ENCODE measurements at regions not wholly inside any gene's neighbourhood (a gene's known extent, or its start where the extent isn't known, plus 50 kb on each side); places are given as distances from the start of the nearest gene placed in this dataset.
"Not testable (repeated sequence)": the region's sequence is repeated elsewhere in the genome, so short reads cannot be mapped to it uniquely, and the experiment has no call there.

DNA sequence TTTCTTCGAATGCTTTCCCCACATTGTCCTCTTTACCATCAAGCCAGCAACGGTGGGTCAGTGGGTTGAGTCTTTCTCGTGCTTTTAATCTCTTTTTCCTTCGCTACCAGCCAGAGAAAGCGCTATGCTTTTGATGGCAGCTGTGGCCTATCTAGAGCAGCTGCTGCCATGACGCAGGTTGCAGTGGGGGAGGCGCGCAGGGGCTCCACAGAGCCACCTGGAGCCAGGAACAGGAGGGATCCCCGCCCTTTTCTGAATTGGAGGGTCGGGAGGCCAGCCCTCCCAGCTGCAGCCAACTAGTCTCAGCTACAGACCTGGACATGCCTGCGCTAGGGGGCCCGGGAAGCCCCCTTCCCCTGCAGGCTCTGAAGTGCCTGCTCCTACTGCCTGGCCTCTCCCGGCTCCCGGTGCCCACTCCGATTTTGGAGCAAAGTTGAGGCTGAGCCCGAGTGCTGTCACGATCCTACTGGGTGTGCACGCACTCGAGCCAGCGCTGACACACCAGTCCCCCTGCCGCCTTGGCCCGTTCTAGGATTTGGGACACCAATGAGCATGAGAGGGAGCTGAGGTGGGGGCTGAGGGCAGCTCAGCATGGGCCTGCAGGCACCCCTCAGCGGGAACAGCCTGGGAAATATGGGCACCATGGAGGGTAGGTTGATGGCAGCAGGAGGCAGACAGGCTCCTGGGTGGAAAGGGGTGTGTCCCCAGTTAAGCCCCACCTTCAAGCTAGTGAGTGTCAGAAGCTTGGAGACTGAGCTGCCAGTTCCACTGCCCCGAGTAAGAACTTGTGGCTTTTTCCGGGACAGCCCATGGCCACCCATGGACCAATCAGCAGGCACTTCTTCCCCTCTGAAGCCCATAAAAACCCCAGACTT, 784.2 kb downstream of the SLC6A15 start:
- TF ChIP-seq, protein P1, sequence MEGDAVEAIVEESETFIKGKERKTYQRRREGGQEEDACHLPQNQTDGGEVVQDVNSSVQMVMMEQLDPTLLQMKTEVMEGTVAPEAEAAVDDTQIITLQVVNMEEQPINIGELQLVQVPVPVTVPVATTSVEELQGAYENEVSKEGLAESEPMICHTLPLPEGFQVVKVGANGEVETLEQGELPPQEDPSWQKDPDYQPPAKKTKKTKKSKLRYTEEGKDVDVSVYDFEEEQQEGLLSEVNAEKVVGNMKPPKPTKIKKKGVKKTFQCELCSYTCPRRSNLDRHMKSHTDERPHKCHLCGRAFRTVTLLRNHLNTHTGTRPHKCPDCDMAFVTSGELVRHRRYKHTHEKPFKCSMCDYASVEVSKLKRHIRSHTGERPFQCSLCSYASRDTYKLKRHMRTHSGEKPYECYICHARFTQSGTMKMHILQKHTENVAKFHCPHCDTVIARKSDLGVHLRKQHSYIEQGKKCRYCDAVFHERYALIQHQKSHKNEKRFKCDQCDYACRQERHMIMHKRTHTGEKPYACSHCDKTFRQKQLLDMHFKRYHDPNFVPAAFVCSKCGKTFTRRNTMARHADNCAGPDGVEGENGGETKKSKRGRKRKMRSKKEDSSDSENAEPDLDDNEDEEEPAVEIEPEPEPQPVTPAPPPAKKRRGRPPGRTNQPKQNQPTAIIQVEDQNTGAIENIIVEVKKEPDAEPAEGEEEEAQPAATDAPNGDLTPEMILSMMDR (IDR thresholded peaks at IDR 0.05; ENCODE audit: low read depth, low read length, missing control alignments): no peak
- no peak for DNase-seq (ENCODE audit: low read depth)
- in situ Hi-C loops (cut with HindIII; ENCODE audit: low sequenced_read_pairs): no loop called here
- H3K4me3 ChIP-seq (ENCODE audit: low read depth, low read length): no peak overlapping the region

DNA sequence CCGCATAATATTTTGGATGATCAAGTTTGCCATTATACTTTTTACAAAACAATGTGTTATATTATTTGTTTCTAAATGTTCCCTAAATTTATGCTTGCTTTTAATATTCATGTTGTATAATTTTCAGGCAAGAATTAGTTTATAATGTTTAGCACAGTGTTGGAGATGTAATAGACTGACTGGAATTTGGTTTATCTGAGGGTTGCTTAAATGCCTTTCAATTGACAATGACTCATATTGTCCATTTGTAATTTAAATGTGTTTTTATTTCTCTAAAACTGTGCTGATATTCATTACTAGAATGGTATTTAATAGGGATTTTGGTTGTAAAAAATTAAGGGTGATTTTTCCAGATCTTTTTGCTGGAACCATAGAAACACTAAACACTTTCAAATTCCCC, 788.4 kb downstream of the SLC6A15 start:
- in situ Hi-C loops (cut with HindIII; ENCODE audit: low sequenced_read_pairs): no loop called here
- TF ChIP-seq, protein P1 (IDR thresholded peaks at IDR 0.05; ENCODE audit: low read depth, low read length, missing control alignments): no peak
- H3K4me3 ChIP-seq (ENCODE audit: low read depth, low read length): no peak overlapping the region
- no peak for DNase-seq (ENCODE audit: low read depth)

DNA sequence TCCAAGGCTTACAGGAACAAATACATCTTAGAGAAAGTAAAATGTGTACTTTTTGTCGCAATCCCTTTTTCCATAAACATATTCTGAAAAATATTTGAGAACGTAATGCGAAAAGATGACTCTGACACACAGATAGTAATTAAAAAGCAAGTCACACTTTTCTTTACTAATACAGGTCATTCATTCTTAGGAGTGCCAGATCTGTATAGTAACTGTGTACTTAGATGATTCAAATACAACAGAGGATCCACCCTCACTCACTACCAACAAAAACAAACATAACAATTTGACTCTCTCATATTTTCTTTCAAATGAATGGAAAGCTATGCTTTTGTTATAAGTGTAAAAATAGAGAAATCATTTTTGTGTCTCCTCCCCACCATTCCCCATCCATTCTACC, 795.4 kb downstream of the SLC6A15 start:
- in situ Hi-C loops (cut with HindIII; ENCODE audit: low sequenced_read_pairs): no loop called here
- DNase-seq (ENCODE audit: low read depth): no peak
- TF ChIP-seq, protein P1 (IDR thresholded peaks at IDR 0.05; ENCODE audit: low read depth, low read length, missing control alignments): no peak
- no peak overlapping the region for H3K4me3 ChIP-seq (ENCODE audit: low read depth, low read length)

DNA sequence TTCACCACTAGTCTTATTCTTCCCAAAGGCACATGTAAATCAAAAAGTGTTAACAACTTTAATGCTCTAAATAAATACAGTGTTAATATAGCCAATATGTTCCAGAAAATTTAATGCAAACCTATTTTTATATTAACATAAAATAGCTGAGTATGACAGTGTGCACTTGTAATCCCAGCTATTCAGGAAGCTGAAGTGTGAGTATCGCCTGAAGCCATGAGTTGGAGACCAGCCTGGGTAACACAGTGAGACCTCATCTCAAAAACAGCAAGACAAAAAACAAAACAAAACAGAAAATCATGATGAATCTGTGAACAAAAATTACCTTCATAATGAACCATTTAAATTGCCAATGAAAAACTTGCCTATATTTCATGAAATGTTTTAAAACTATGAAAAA, 798.9 kb downstream of the SLC6A15 start:
- in situ Hi-C loops (cut with HindIII; ENCODE audit: low sequenced_read_pairs): no loop called here
- no peak for DNase-seq (ENCODE audit: low read depth)
- no peak overlapping the region for H3K4me3 ChIP-seq (ENCODE audit: low read depth, low read length)
- TF ChIP-seq, protein P1 (IDR thresholded peaks at IDR 0.05; ENCODE audit: low read depth, low read length, missing control alignments): no peak

DNA sequence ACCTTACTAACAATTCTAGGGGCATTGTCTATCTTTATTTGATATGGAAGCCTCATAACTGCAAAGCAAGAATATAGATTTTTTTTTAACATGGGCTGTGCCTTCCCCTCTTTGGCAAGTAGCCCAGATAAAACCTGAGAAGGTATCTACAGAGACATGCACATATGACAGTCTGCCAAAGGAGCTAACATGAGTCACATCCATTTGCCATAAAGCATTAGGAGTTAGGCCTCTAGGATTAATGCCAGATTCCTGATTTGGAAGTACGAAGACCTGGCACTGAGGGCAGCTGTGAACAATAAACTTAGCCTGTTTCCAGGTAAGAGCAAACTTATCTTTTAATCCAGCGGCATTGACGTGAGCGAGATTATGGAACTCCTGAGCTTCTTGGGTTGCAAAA, 808.7 kb downstream of the SLC6A15 start:
- DNase-seq (ENCODE audit: low read depth); H3K4me3 ChIP-seq (ENCODE audit: low read depth, low read length); in situ Hi-C loops (cut with HindIII; ENCODE audit: low sequenced_read_pairs): not testable (repeated sequence)

DNA sequence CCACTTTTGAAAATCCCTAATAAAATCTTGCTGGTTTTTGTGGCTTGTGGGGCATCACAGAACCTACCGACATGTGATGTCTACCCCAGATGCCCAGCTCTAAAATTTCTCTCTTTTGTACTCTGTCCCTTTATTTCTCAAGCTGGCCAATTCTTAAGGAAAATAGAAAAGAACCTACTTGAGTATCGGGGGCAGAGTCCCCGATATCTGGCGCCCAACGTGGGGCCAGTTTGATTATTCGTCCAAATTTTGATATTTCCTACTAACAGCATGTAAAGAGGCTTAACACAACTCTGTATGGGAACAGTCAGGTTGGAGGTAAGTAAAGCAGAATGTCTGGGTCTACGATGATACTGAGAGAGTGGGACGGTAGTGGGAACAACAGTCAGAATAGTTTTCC, 810.6 kb downstream of the SLC6A15 start:
- DNase-seq (ENCODE audit: low read depth); H3K4me3 ChIP-seq (ENCODE audit: low read depth, low read length); in situ Hi-C loops (cut with HindIII; ENCODE audit: low sequenced_read_pairs): not testable (repeated sequence)

DNA sequence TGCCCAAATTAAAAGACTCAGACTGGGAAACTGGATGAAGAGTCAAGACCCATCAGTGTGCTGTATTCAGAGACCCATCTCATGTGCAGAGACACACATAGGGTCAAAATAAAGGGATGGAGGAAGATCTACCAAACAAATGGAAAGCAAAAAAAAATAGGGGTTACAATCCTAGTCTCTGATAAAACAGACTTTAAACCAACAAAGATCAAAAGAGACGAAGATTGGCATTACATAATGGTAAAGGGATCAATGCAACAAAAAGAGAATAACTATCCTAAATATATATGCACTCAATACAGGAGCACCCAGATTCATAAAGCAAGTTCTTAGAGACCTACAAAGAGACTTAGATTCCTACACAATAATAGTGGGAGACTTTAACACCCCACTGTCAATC, 813.0 kb downstream of the SLC6A15 start:
- in situ Hi-C loops (cut with HindIII; ENCODE audit: low sequenced_read_pairs); DNase-seq (ENCODE audit: low read depth); H3K4me3 ChIP-seq (ENCODE audit: low read depth, low read length): not testable (repeated sequence)

DNA sequence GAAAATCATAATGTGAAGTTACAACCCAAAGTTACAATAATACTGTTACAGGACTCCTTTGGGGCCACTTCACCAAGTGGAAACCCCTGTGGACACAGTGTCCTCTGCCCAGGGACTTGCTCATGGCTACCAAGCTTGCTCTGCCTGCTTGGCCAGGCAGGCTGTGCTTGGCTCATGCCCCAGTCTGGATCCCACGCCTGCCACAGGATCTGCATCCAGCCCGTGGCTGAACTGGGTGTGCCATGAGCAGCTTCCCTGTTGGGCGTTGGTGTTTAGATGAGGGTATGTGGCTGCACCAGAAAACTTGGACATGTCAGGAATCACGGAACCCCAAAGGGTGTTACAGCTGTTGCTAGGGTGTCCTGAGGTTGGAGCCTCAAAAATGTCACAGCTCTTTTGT, 820.9 kb downstream of the SLC6A15 start:
- no peak overlapping the region for H3K4me3 ChIP-seq (ENCODE audit: low read depth, low read length)
- in situ Hi-C loops (cut with HindIII; ENCODE audit: low sequenced_read_pairs): no loop called here
- TF ChIP-seq, protein P1 (IDR thresholded peaks at IDR 0.05; ENCODE audit: low read depth, low read length, missing control alignments): no peak
- no peak for DNase-seq (ENCODE audit: low read depth)

Measured in astrocyte of the cerebellum (primary cell).